Limb (tissue), 2 donors: ENCODE measurements at regions not wholly inside any gene's neighbourhood (a gene's known extent, or its start where the extent isn't known, plus 50 kb on each side); places are given as distances from the start of the nearest gene placed in this dataset.
"Not testable (repeated sequence)": the region's sequence is repeated elsewhere in the genome, so short reads cannot be mapped to it uniquely, and the experiment has no call there.

Experiments
- DNase-seq, 2 donors: peaks; one replicate each; pipeline ENCODE4 v3.0.0-alpha.2; 2016; ENCODE audit errors: extremely low spot score in 2 of 2

DNA sequence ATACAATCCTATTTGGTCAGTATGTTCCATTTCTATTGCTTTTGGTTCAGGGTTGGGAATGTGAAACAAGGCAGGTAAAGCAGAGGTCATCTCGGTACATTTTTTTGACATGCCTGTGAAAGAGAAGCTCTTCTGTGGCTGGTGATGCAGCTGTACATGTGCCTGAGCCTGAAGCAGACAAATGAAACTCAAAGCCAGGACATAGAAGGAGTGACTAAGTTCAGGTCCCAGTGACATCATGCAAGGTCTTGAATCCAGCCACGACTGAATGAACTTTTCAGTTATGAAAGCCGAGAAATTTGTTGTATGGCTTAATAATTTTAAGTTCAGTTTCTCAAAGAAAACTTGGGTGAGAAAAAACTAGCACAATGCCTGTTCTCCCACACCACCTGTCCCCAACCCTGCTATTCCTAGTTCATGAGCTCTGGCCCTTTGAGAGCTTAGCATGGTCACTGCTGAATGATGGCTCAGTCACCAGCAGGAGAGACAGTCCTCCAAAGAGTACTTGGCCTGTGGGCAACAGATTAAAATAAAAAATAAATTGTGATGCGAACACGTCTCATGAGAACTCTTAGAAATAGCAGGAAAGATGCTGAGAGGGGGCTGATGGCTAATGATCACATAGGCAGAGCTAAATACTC is 600.2 kb upstream of the GRM7 start:
- DNase-seq, result no peak

DNA sequence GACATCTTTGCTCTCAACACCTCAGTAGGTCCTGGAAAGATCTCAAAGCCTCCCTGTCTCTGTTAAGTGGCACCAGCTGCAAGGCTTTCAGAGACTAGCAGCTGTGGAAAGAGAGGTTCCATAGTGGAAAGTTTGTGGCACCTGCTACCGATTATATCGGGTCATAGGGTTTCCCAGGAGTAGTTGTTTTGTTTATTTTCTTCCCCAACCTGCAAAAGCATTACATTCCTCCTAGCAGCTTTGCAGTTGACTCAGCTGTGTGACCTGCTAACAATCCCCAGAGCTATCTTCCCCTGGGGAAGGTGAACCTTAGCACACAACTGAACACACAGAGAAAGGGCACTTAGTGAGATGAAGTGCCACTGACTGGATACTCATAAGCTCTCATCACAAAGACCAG is 598.9 kb upstream of the GRM7 start:
- no peak for DNase-seq

DNA sequence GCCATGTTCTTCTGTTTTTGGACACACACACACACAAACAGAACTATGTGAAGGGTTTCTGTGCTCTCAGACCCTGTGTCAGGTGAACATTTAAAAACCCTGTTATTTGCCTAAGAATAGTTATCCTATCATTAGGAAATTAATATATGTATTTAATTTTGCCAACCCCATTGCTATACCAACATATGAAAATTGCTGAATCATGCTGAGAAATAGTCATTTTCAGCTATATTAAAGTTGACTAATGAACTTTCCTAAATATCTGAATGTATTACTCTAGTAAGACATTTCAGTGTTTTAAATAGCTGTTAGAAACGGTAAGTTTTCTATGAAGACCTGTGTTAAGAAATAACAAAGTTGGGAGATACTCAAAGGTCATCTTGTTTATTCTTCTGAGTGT is 596.9 kb upstream of the GRM7 start:
- no peak for DNase-seq

DNA sequence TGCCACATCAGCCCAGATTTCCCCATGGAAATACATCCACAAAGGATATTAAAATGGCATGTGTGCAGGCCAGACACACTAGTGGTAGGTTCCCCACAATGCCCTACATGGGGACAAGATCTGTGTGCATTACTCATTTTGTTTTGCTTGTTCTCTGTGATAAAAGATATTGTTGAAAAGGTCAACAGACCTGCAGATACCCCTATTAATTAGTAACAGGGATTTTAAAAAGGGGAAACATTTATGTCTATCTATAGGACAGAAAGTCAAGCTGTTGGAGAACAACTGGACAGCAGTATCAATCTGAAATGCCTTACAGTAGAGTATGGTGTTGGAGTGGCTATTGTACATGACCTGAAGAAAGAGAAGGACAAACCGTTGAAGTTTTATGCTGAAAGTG is 596.0 kb upstream of the GRM7 start:
- no peak for DNase-seq

DNA sequence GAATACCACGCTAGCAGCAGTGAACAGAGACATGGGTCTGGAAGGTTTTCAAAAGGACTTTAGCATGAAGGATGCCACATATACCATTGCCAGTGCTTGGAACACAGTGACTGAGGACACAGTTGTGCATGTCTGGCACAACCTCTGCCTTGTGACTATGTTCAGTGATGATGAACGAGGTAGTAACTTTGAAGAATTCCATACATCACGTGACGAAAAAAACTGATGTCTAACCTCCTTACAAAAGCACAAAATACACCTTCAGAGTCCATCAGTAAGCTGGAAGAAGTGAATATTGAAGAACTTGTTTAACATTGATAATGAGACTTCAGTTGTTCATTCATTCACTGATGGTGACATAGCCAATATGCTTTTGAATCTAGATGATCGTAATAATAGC is 594.8 kb upstream of the GRM7 start:
- no peak for DNase-seq

- DNase-seq, result no peak
Measured at GRCh38 chr3:6273878-6274277, 587.0 kb upstream of the GRM7 start.

DNA sequence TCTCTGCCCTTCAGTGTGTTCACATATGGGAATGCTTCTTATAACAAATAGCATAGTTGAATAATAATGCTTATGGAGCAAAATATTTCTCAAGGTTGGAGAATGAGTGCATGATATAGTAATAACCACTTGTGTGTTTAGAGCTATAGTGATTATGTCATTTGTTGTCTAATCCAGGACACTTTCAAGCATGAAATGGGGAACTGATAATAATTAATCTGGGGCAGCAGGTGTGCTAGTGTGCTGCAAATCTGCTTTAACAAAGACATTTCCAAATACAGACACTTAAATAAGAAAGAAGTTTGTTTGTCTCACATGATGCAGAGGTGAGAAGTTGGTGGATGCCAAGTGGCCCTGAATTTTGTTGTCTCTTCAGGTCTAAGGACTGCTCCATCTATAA is 579.3 kb upstream of the GRM7 start:
- no peak for DNase-seq

DNA sequence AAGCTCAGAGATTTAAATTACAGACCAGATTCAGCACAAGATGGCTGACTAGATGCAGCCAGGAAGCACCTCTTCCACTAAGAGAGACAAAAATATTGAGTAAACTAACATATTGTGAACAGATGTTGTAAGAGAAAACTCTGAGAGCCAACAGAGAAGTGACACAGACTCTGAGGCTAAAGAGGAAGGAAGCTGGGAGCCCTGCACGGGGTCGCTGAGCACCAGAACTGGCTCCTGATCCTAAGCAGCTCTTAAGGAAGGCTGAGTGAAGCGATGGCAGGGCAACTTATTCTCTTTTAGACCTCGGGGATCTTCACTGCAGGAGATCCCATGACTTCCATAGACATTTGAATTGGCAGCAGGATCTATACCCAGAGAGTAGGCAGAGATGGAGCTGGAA is 578.0 kb upstream of the GRM7 start:
- no peak for DNase-seq

GRCh38 chr3:6287088-6287875 is 573.6 kb upstream of the GRM7 start:
- no peak for DNase-seq

DNA sequence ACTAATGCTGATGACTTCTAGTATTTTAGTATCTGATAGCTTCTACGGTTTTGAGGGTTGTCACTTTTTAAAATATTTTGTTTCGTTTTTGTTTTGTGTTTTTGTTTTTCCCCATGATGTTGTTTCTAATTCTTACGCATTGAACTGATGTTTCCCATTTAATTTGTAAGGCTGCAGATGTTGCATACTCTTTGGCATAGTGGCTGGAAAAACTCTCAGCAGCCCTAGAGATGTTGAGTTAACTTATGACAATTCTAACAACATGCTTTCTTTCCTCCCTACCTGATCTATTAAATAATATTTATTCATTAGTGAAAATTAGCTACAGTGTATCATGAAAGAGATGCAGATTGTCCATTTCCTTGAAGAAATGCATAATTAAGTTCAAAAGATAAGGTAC is 559.3 kb upstream of the GRM7 start:
- no peak for DNase-seq

DNA sequence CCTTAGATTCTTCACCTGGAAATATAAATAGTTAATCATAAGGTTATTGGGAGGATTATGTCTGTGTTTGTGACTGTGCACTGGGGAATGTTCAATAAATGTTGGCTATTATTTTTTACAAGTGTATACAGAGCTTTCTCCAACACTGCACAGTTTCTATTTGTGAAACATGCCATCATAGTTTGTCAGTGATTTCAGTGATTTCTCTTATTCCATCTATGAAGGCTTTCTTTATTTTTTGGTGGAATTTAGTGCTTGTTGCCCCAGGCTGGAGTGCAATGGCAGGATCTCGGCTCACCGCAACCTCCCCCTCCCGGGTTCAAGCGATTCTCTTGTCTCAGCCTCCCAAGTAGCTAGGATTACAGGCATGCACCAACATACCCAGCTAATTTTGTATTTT is 545.0 kb upstream of the GRM7 start:
- no peak for DNase-seq

GRCh38 chr3:6321999-6322398 is 538.9 kb upstream of the GRM7 start:
- no peak for DNase-seq

DNA sequence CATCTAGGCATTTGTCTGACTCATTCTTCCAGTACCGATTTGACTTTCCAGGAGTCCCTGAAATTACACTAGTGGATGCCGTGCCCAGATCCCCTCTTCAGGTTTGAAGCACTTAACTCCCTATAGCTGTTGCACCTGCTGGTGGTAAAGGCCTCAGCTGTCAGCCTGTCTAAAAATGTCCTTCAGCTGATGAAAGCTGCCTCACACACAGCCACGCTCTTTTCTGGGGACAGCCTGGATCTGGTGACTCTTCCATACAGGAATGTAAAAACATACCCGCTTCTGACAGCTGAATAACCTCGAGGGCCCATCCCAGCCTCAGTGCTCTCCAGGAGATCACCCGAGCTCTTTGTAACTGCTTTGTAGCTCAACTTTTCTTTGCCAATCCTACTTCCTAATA is 534.1 kb upstream of the GRM7 start:
- peak; percentile 19 to 35 for DNase-seq

DNA sequence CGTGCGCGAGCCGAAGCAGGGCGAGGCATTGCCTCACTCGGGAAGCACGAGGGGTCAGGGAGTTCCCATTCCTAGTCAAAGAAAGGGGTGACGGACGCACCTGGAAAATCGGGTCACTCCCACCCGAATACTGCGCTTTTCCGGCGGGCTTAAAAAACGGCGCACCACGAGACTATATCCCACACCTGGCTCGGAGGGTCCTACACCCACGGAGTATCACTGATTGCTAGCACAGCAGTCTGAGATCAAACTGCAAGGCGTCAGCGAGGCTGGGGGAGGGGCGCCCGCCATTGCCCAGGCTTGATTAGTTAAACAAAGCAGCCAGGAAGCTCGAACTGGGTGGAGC is 520.0 kb upstream of the GRM7 start:
- not testable (repeated sequence) for DNase-seq

DNA sequence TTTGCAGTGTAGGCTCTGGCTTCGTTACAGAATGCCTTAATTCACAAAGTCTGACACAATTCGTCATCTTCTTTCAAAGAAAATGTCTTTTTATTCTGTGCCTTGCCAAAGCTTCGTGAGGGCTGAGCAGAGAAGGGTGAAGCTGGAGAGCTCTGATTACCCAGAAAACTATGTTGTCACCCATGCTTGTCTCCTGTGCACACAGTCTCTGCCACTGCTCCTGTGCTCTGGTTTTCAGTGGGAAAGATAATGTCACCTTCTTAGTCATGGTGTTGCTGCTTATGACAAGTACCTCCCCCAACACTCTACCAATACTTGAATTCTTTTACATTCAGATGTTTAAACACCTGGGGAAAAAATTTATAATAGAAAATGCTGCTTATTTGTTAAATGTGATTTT is 509.2 kb upstream of the GRM7 start:
- DNase-seq, result no peak

GRCh38 chr3:6354653-6355052 is 506.3 kb upstream of the GRM7 start:
- no peak for DNase-seq

DNA sequence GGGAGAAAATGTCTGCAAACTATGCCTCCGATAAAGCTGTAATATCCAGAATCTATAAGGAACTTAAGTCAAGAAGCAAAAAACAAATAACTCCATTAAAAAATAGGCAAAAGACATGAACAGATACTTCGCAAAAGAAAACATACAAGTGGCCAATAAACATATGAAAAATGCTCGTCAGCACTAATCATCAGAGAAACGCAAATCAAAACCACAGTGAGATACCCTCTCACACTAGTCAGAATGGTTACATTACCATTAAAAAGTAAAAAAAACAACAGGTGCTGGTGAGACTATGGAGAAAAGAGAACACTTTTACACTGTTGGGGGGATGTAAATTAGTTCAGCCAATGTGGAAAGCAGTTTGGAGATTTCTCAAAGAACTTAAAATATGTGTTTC is 498.5 kb upstream of the GRM7 start:
- no peak for DNase-seq

- no peak for DNase-seq
Measured at GRCh38 chr3:6367171-6367570, 493.7 kb upstream of the GRM7 start.

DNA sequence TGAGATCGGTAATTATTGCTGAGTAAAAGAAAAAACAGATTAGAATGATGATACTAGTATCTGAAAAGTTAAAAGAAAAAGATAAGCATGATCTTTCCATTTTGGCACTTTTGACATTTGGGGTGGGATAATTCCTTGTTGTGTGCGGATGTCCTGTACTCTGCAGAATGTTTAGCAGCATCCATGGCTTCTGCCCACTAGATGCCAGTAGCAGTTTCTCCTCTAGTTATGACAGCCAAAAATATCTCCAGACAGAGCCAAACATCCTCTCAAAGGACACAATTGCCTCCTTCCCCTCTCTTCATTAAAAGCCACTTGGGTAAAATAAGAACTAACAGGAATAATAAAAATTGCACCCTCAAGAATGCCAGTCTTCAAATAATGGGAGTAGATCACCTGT is 468.8 kb upstream of the GRM7 start:
- DNase-seq, result no peak

DNA sequence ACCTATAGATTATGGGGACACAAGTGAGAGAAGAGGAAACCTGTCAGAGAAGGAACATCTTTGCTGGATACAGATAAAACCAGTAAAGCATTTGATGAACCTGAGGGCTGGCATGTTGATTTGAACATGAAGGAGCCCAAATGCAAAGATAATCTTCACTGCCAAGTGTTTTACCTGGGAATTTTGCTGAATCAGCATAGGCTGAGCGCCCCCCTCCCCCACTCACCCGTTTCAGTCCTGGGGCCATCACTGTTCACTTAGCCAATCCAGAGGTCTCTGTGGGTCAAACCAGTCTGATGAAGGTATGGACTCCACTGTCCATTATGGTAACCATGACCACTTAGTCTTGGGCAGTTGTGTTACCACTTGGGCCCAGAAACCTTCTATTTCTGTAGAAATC is 466.0 kb upstream of the GRM7 start:
- no peak for DNase-seq

DNA sequence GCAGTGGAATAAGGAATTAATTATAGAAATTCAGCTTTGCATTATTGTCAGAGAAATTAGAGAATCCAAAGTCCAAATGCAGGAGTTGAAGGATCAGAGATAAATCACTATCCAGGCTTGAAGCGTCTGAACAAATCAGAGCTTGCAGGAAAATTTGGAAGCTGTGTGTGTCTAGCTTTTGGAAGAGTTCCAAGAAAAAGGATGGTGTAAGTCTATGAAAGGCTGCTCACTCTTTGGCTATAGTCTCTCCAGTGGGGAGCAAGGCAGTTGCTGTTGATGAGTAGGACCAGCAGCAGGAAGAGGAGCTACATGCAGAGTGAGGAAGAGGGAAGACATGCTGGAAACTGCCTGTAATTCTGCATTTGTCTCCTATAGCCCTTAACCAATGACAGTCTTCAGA is 464.3 kb upstream of the GRM7 start:
- peak in 1 of 2 donors; percentile 3 for DNase-seq

DNA sequence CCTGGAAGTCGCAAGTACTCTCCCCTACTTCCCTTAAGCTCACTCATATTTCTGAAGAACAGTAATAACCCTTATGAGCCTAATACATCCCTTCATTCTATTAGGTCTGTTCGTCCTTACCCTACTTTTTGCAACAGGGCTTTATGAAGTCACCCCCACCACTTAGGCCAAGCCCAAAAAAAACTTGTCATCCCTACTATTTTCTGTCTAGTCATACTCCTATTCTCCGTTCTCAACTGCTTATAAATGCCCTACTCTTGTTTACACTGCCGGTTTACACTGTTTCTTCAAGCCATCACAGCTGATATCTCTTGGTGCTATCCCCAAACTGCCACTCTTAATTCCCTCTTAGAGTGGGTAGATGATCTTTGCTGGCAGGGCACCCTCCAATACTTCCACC is 458.2 kb upstream of the GRM7 start:
- DNase-seq, result not testable (repeated sequence)

DNA sequence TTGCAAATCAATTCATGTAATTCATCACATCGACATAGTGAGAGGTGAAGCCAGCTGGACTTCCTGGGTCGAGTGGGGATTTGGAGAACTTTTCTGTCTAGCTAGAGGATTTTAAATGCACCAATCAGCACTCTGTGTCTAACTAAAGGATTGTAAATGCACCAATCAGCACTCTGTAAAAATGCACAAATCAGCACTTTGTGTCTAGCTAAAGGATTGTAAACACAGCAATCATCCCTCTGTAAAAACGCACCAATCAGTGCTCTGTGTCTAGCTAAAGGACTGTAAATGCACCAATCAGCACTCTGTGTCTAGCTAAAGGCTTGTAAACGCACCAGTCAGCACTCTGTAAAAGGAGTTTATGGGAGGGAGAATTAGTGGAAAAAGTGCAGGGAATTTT is 454.0 kb upstream of the GRM7 start:
- DNase-seq, result not testable (repeated sequence)
